Esophagus squamous epithelium (tissue), 5 donors: ENCODE measurements at regions not wholly inside any gene's neighbourhood (a gene's known extent, or its start where the extent isn't known, plus 50 kb on each side); places are given as distances from the start of the nearest gene placed in this dataset.

Experiments
- DNase-seq: peaks from one replicate; lab custom pipeline; 2025; lab: John Stamatoyannopoulos, UW
- H3K27ac ChIP-seq, 4 donors: fragments of 200-600 bp; sonication (generic); one replicate each; pipeline ENCODE4 v1.5.1; 2016 to 2019; ENCODE audit warnings: mild to moderate bottlenecking in 1 of 4
- H3K27me3 ChIP-seq, 4 donors: fragments of 200-600 bp; sonication (generic); 1 replicate in 3 of 4; 2 replicates in 1 of 4; pipeline versions ENCODE4 v1.5.1 to v1.6.0; 2017 to 2021; ENCODE audit warnings: antibody characterized with exemption in 1 of 4
- H3K36me3 ChIP-seq, 3 donors: fragments of 200-600 bp; sonication (generic); one replicate each; pipeline ENCODE4 v1.5.1; 2016 to 2019
- H3K4me1 ChIP-seq, 3 donors: fragments of 200-600 bp; sonication (generic); one replicate each; pipeline ENCODE4 v1.5.1; 2017 to 2019
- H3K4me3 ChIP-seq, 4 donors: fragments of 200-600 bp; sonication (generic); 1 replicate in 3 of 4; 2 replicates in 1 of 4; pipeline ENCODE4 v1.5.1; 2016 to 2019; ENCODE audit warnings: mild to moderate bottlenecking in 2 of 4, moderate library complexity in 1 of 4
- H3K9me3 ChIP-seq, 3 donors: fragments of 200-600 bp; sonication (generic); one replicate each; pipeline ENCODE4 v1.5.1; 2016 to 2019
- POLR2A ChIP-seq, 4 donors: fragments of 450-650 bp; IDR thresholded peaks; one replicate each; pipeline ENCODE4 v1.6.1; 2017; ENCODE audit warnings: antibody characterized with exemption in 4 of 4, mild to moderate bottlenecking in 4 of 4, moderate library complexity in 3 of 4
- WGBS, 2 donors: methylation state at CpG; one replicate each; pipeline ENCODE4 v1.1.5; 2018; 5-methylcytosine and 5-hydroxymethylcytosine counted together
- intact Hi-C: fragments of 100-400 bp; cut with DNase I; formaldehyde crosslinking; loops from one replicate; pipeline ENCODE4 v1.15.0; 2022
- TF ChIP-seq, protein P1 (sequence below), 6 experiments: fragments of 450-650 bp in 4 of 6; fragments of 200-600 bp in 2 of 6; sonication (generic) in 2 of 6; IDR thresholded peaks; one replicate each; pipeline ENCODE4 v1.5.1; 2016 to 2019; ENCODE audit warnings: antibody characterized with exemption in 6 of 6, mild to moderate bottlenecking in 4 of 6, moderate library complexity in 4 of 6
- donor health status: DM: yes; HTN: yes; CAD: no.

DNA sequence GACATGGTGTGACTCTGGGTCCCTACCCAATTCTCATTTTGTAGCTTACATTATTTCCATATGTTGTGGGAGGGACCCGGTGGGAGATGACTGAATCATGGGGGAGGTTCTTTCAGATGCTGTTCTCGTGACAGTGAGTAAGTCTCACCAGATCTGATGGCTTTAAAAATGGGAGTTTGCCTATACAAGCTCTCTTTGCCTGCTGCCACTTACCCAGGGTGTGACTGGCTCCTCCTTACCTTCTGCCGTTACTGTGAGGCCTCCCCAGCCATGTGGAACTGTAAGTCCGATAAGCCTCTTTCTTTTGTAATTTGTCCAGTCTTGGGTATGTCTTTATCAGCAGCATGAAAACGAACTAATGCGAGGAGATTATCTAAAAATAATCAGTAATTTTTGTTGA, 1683.2 kb upstream of the SLC39A10 start:
- no peak for DNase-seq
- H3K27me3 ChIP-seq = no peaks in the 10 kb centered on the region
- intact Hi-C loops = no loop called here
- H3K4me3 ChIP-seq = no peak overlapping the region
- TF ChIP-seq, protein P1, sequence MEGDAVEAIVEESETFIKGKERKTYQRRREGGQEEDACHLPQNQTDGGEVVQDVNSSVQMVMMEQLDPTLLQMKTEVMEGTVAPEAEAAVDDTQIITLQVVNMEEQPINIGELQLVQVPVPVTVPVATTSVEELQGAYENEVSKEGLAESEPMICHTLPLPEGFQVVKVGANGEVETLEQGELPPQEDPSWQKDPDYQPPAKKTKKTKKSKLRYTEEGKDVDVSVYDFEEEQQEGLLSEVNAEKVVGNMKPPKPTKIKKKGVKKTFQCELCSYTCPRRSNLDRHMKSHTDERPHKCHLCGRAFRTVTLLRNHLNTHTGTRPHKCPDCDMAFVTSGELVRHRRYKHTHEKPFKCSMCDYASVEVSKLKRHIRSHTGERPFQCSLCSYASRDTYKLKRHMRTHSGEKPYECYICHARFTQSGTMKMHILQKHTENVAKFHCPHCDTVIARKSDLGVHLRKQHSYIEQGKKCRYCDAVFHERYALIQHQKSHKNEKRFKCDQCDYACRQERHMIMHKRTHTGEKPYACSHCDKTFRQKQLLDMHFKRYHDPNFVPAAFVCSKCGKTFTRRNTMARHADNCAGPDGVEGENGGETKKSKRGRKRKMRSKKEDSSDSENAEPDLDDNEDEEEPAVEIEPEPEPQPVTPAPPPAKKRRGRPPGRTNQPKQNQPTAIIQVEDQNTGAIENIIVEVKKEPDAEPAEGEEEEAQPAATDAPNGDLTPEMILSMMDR (IDR thresholded peaks at IDR 0.05) = no peak
- TF ChIP-seq POLR2A (IDR thresholded peaks at IDR 0.05) = no peak
- 66 to 72% methylated on average over 6 of the region's 6 CpGs for WGBS, 2 donors
- H3K36me3 ChIP-seq = no peaks in the 10 kb centered on the region
- no peaks in the 10 kb centered on the region for H3K4me1 ChIP-seq
- H3K9me3 ChIP-seq = peaks cover 0 to 7% (median 0%) of the 10 kb centered on the region in 3 donors
- H3K27ac ChIP-seq = no peak overlapping the region

DNA sequence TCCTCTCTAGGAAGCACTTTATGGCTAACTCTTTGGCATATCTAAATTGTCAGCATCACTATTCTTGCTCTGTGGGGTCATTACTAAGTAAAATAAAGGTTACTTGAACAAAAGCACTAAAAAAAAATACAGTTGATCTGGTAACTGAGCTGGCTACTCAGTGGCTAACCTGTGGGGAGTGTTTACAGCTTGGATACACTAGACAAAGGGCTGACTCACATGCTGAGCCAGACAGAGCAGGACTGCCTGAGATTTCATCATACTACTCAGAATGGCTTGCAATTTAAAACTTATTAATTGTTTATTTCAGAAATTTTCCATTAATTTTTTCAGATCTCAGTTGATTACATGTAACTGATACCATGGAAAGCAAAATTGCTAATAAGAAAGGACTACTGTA, 1690.4 kb upstream of the SLC39A10 start:
- Histone ChIP-seq H3K4me3 (no peak overlapping the region), H3K27me3 (no peaks in the 10 kb centered on the region), H3K9me3 (no peaks in the 10 kb centered on the region), H3K36me3 (no peaks in the 10 kb centered on the region), H3K4me1 (no peaks in the 10 kb centered on the region), H3K27ac (no peak overlapping the region)
- no peak for DNase-seq
- intact Hi-C loops = no loop called here
- no peak for TF ChIP-seq POLR2A (IDR thresholded peaks at IDR 0.05)
- TF ChIP-seq, protein P1 (IDR thresholded peaks at IDR 0.05) = no peak

DNA sequence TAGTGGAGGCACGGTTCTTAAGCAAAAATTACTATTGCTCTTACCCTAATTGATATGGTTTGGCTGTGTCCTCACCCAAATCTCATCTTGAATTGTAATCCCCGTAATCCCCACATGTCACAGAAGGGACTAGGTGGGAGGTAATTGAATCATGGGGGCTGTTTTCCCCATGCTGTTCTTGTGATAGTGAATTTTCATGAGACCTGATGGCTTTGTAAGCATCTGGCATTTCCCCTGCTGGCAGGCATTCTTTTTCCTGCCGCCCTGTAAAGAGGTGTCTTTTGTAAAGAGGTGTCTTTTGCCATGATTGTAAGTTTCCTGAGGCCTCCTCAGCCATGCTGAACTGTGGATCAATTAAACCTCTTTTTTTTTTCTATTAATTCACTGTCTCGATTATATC, 1691.8 kb upstream of the SLC39A10 start:
- intact Hi-C loops = no loop called here
- H3K4me3 ChIP-seq = no peak overlapping the region
- TF ChIP-seq POLR2A (IDR thresholded peaks at IDR 0.05) = no peak
- TF ChIP-seq, protein P1 (IDR thresholded peaks at IDR 0.05) = no peak
- H3K4me1 ChIP-seq = no peaks in the 10 kb centered on the region
- DNase-seq = no peak
- H3K27me3 ChIP-seq = no peaks in the 10 kb centered on the region
- no peaks in the 10 kb centered on the region for H3K36me3 ChIP-seq
- 59 to 65% methylated on average over 4 of the region's 4 CpGs for WGBS, 2 donors
- no peaks in the 10 kb centered on the region for H3K9me3 ChIP-seq
- H3K27ac ChIP-seq = no peak overlapping the region

DNA sequence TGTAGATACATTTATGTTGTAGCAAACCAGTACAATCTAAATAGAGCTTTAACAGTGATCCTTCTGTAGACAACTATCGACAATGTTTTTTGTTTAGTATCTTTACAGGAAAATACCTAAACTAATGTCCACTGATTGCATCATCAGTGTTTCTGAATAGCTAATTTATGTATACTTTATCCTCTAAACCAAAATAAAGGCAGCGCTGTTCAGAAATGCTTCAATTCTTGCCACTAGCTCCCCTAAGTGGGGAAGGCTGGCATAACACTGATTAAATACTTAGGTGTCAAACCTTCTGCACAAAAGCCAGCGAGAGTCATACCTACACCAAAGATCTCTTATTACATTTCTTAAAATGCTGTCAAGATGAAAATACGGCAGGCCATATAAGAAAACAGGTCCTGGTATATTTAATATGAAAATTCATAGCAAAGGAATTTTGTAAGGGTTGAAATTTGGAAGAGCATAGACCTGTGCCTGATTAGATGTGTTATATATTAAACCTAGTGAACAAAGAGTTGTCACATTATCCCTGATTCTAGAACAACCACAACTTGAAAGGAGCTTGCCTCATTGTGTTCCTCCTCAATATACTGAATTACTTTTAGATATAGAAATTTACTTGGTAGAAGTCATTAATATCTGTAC, 1693.4 kb upstream of the SLC39A10 start:
- no peaks in the 10 kb centered on the region for H3K36me3 ChIP-seq
- no peak for DNase-seq
- no peak overlapping the region for H3K4me3 ChIP-seq
- H3K27me3 ChIP-seq = no peaks in the 10 kb centered on the region
- H3K27ac ChIP-seq = no peak overlapping the region
- no peaks in the 10 kb centered on the region for H3K4me1 ChIP-seq
- WGBS, 2 donors = 38 to 40% methylated on average over 4 of the region's 4 CpGs
- no peaks in the 10 kb centered on the region for H3K9me3 ChIP-seq
- intact Hi-C loops = no loop called here
- TF ChIP-seq POLR2A (IDR thresholded peaks at IDR 0.05) = no peak
- TF ChIP-seq, protein P1 (IDR thresholded peaks at IDR 0.05) = peak in 1 of 6 experiments; percentile 10

DNA sequence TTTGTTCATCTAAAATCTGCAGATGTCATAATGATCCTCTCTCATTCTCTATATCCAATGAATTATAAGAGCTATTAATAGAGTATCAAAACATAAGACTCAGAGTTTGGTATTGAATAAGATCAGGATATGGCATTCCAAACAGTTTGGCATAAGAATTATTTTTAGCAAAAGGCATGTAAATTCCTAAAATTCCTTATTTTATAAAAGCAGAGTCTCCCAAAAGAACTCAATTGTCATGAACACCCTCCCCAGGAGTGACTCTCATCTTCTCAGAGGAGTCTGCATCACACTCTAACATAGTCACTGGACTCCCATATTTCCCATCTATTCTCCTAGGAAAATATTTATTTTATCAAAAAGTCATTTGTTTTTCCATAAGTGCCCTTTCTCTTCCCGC, 1710.2 kb upstream of the SLC39A10 start:
- no peak for TF ChIP-seq POLR2A (IDR thresholded peaks at IDR 0.05)
- TF ChIP-seq, protein P1 (IDR thresholded peaks at IDR 0.05) = no peak
- 44 to 57% methylated on average over 1 of the region's 1 CpG for WGBS, 2 donors
- no peak for DNase-seq
- Histone ChIP-seq H3K4me1 (no peaks in the 10 kb centered on the region), H3K4me3 (no peak overlapping the region), H3K27ac (no peak overlapping the region), H3K9me3 (no peaks in the 10 kb centered on the region), H3K36me3 (no peaks in the 10 kb centered on the region), H3K27me3 (no peaks in the 10 kb centered on the region)
- intact Hi-C loops = no loop called here
